ENCODE measurements at regions not wholly inside any gene's neighbourhood (a gene's known extent, or its start where the extent isn't known, plus 50 kb on each side); places are given as distances from the start of the nearest gene placed in this dataset.

DNA sequence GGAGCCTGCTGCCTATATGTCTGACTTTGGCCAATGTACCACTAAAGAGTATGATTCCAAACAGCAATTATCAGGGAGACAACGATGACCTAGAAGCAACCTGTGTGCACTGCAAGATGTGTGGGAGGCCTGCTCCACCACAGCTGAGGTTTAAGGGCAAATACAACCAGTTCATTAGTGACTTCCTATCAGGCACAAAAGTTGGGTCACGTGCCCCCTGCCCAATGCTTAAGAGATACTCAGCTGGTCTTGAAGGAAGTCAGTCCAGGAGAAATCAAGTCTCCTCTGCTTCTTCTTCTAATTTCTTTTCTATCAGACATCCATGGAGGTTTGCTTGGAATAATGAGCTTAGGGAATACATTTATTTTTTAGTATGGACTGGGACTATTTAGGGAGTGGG lies 296.0 kb downstream of the HLX start:
- TF ChIP-seq, protein P1, sequence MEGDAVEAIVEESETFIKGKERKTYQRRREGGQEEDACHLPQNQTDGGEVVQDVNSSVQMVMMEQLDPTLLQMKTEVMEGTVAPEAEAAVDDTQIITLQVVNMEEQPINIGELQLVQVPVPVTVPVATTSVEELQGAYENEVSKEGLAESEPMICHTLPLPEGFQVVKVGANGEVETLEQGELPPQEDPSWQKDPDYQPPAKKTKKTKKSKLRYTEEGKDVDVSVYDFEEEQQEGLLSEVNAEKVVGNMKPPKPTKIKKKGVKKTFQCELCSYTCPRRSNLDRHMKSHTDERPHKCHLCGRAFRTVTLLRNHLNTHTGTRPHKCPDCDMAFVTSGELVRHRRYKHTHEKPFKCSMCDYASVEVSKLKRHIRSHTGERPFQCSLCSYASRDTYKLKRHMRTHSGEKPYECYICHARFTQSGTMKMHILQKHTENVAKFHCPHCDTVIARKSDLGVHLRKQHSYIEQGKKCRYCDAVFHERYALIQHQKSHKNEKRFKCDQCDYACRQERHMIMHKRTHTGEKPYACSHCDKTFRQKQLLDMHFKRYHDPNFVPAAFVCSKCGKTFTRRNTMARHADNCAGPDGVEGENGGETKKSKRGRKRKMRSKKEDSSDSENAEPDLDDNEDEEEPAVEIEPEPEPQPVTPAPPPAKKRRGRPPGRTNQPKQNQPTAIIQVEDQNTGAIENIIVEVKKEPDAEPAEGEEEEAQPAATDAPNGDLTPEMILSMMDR (IDR thresholded peaks at IDR 0.05) = no peak
- TF ChIP-seq POLR2A (IDR thresholded peaks at IDR 0.05) (no peak), EP300 (IDR thresholded peaks at IDR 0.05) (no peak)
